Fibroblast of lung (primary cell): ENCODE measurements at regions not wholly inside any gene's neighbourhood (a gene's known extent, or its start where the extent isn't known, plus 50 kb on each side); places are given as distances from the start of the nearest gene placed in this dataset.

Source experiments
- EZH2 ChIP-seq: IDR thresholded peaks from 2 replicates; pipeline ENCODE4 v1.5.1; 2012; ENCODE audit warnings: low read length, control low read depth, mild to moderate bottlenecking; ENCODE audit errors: missing control alignments
- TF ChIP-seq, protein P1 (sequence below), 2 donors: IDR thresholded peaks in 1 of 2; conservative IDR thresholded peaks in 1 of 2; 1 replicate in 1 of 2; 2 replicates in 1 of 2; pipeline ENCODE4 v1.5.1; 2011 to 2012; ENCODE audit warnings: low read length in 2 of 2, control low read depth in 1 of 2, inconsistent platforms in 1 of 2, low read depth in 1 of 2, mild to moderate bottlenecking in 1 of 2

- TF ChIP-seq, protein P1, sequence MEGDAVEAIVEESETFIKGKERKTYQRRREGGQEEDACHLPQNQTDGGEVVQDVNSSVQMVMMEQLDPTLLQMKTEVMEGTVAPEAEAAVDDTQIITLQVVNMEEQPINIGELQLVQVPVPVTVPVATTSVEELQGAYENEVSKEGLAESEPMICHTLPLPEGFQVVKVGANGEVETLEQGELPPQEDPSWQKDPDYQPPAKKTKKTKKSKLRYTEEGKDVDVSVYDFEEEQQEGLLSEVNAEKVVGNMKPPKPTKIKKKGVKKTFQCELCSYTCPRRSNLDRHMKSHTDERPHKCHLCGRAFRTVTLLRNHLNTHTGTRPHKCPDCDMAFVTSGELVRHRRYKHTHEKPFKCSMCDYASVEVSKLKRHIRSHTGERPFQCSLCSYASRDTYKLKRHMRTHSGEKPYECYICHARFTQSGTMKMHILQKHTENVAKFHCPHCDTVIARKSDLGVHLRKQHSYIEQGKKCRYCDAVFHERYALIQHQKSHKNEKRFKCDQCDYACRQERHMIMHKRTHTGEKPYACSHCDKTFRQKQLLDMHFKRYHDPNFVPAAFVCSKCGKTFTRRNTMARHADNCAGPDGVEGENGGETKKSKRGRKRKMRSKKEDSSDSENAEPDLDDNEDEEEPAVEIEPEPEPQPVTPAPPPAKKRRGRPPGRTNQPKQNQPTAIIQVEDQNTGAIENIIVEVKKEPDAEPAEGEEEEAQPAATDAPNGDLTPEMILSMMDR (conservative IDR thresholded peaks at IDR 0.05 in 1 of 2, IDR thresholded peaks at IDR 0.05 in 1 of 2; ENCODE audit: low read depth in 1 of 2, low read length in 2 of 2) = no peak
- no peak for TF ChIP-seq EZH2
These were observed 101.0 kb upstream of the IGSF10 start for GRCh38 chr3:151561878-151562277.
